HepG2 (cell line): ENCODE measurements at regions not wholly inside any gene's neighbourhood (a gene's known extent, or its start where the extent isn't known, plus 50 kb on each side); places are given as distances from the start of the nearest gene placed in this dataset.
A peak's percentile ranks its signal among the peaks of the same experiment; 100 is the strongest.

Source experiments
- ASH2L ChIP-seq: fragments of 300-600, 200-600 bp; sonication (generic); IDR thresholded peaks from 2 replicates; pipeline ENCODE4 v1.7.0; 2017; ENCODE audit warnings: low read depth, mild to moderate bottlenecking, moderate library complexity, mixed read lengths, low read length; ENCODE audit not compliant: insufficient read length
- CEBPZ ChIP-seq: IDR thresholded peaks from 2 replicates; pipeline ENCODE4 v1.6.1; 2012; ENCODE audit warnings: low read length, improper control_type of control experiment
- ETV5 ChIP-seq: IDR thresholded peaks from 2 replicates; pipeline ENCODE4 v1.6.1; 2018; ENCODE audit warnings: missing biosample characterization, missing genetic modification reagents, inconsistent platforms, borderline replicate concordance
- HNRNPUL1 ChIP-seq: fragments of 200-400 bp; formaldehyde crosslinking; IDR thresholded peaks from 2 replicates; pipeline ENCODE4 v1.6.1; 2017; ENCODE audit warnings: low read depth, mild to moderate bottlenecking, low read length, moderate library complexity
- MEIS2 ChIP-seq: sonication (generic); formaldehyde crosslinking; IDR thresholded peaks from 2 replicates; pipeline ENCODE4 v1.9.0; 2021; ENCODE audit warnings: mild to moderate bottlenecking, missing genetic modification reagents
- NFYB ChIP-seq: sonication (generic); formaldehyde crosslinking; IDR thresholded peaks from 2 replicates; pipeline ENCODE4 v1.4.0; 2020; ENCODE audit warnings: missing genetic modification reagents
- PATZ1 ChIP-seq: sonication (generic); formaldehyde crosslinking; IDR thresholded peaks from 2 replicates; pipeline ENCODE4 v1.4.0; 2020; ENCODE audit warnings: missing genetic modification reagents
- SOX6 ChIP-seq, 2 experiments: fragments of 450-650 bp in 1 of 2; sonication (generic) in 1 of 2; formaldehyde crosslinking in 1 of 2; IDR thresholded peaks; 2 replicates each; pipeline versions ENCODE4 v1.4.0 to v1.6.1; 2017 to 2020; ENCODE audit warnings: antibody characterized with exemption in 1 of 2, mild to moderate bottlenecking in 1 of 2, missing genetic modification reagents in 1 of 2
- SSRP1 ChIP-seq: IDR thresholded peaks from 2 replicates; pipeline ENCODE4 v1.6.1; 2016; ENCODE audit warnings: control low read depth
- ZNF263 ChIP-seq: sonication (generic); formaldehyde crosslinking; IDR thresholded peaks from 2 replicates; pipeline ENCODE4 v1.4.0; 2020; ENCODE audit warnings: missing genetic modification reagents
- ZNF350 ChIP-seq: sonication (generic); formaldehyde crosslinking; IDR thresholded peaks from 2 replicates; pipeline ENCODE4 v1.4.0; 2020; ENCODE audit warnings: mild to moderate bottlenecking, low read depth, missing genetic modification reagents, borderline replicate concordance
- ZNF775 ChIP-seq: sonication (generic); formaldehyde crosslinking; IDR thresholded peaks from 2 replicates; pipeline ENCODE4 v1.4.0; 2020; ENCODE audit warnings: missing genetic modification reagents, mild to moderate bottlenecking, moderate library complexity, borderline replicate concordance
- ZNF800 ChIP-seq: sonication (generic); formaldehyde crosslinking; IDR thresholded peaks from 2 replicates; pipeline ENCODE4 v1.4.0; 2020; ENCODE audit warnings: missing genetic modification reagents
- ZNF883 ChIP-seq: sonication (generic); formaldehyde crosslinking; IDR thresholded peaks from 2 replicates; pipeline ENCODE4 v1.5.1; 2020; ENCODE audit warnings: mild to moderate bottlenecking, missing genetic modification reagents; ENCODE audit errors: not compliant biosample characterization
- TF ChIP-seq, protein P1 (sequence below): sonication (generic); formaldehyde crosslinking; IDR thresholded peaks from 2 replicates; pipeline ENCODE4 v1.8.1; 2023; ENCODE audit warnings: mild to moderate bottlenecking, missing genetic modification reagents
- TF ChIP-seq, protein P2 (sequence below): IDR thresholded peaks from 2 replicates; pipeline ENCODE4 v1.6.1; 2016; ENCODE audit warnings: mild to moderate bottlenecking, missing biosample characterization, missing genetic modification reagents
- TF ChIP-seq, protein P3 (sequence below): sonication (generic); formaldehyde crosslinking; IDR thresholded peaks from 2 replicates; pipeline ENCODE4 v1.8.0; 2022; ENCODE audit warnings: missing genetic modification reagents, mild to moderate bottlenecking, moderate library complexity, borderline replicate concordance

- no peak for TF ChIP-seq HNRNPUL1
- TF ChIP-seq ZNF350 (CRISPR knock-in tag), result no peak
- TF ChIP-seq ASH2L, result no peak
- no peak for TF ChIP-seq NFYB (CRISPR knock-in tag)
- no peak for TF ChIP-seq CEBPZ
- TF ChIP-seq, protein P1, sequence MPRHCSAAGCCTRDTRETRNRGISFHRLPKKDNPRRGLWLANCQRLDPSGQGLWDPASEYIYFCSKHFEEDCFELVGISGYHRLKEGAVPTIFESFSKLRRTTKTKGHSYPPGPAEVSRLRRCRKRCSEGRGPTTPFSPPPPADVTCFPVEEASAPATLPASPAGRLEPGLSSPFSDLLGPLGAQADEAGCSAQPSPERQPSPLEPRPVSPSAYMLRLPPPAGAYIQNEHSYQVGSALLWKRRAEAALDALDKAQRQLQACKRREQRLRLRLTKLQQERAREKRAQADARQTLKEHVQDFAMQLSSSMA (CRISPR knock-in tag), result no peak
- no peak for TF ChIP-seq ZNF800 (CRISPR knock-in tag)
- TF ChIP-seq ETV5, result peak; percentile 27; the same call in 1 of the 2 replicates
- no peak for TF ChIP-seq SSRP1 (CRISPR knock-in tag)
- peak; percentile 13 for TF ChIP-seq ZNF883 (CRISPR knock-in tag)
- TF ChIP-seq MEIS2 (CRISPR knock-in tag), result no peak
- no peak for TF ChIP-seq SOX6 (IDR thresholded peaks at IDR 0.05)
- TF ChIP-seq SOX6 (CRISPR knock-in tag; IDR thresholded peaks at IDR 0.05), result 0 out of 2 replicates have a peak, but pooled peaks have one; percentile 16
- TF ChIP-seq ZNF775 (CRISPR knock-in tag), result no peak
- TF ChIP-seq, protein P2, sequence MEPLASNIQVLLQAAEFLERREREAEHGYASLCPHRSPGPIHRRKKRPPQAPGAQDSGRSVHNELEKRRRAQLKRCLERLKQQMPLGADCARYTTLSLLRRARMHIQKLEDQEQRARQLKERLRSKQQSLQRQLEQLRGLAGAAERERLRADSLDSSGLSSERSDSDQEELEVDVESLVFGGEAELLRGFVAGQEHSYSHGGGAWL, result no peak
- peak; percentile 96 for TF ChIP-seq PATZ1 (CRISPR knock-in tag)
- TF ChIP-seq ZNF263 (CRISPR knock-in tag), result 0 out of 2 replicates have a peak, but pooled peaks have one; percentile 73
- TF ChIP-seq, protein P3, sequence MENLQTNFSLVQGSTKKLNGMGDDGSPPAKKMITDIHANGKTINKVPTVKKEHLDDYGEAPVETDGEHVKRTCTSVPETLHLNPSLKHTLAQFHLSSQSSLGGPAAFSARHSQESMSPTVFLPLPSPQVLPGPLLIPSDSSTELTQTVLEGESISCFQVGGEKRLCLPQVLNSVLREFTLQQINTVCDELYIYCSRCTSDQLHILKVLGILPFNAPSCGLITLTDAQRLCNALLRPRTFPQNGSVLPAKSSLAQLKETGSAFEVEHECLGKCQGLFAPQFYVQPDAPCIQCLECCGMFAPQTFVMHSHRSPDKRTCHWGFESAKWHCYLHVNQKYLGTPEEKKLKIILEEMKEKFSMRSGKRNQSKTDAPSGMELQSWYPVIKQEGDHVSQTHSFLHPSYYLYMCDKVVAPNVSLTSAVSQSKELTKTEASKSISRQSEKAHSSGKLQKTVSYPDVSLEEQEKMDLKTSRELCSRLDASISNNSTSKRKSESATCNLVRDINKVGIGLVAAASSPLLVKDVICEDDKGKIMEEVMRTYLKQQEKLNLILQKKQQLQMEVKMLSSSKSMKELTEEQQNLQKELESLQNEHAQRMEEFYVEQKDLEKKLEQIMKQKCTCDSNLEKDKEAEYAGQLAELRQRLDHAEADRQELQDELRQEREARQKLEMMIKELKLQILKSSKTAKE (CRISPR knock-in tag), result no peak
Observed at GRCh38 chr2:43129676-43130547, 96.5 kb downstream of the ZFP36L2 start (continued).
